ENCODE measurements at regions not wholly inside any gene's neighbourhood (a gene's known extent, or its start where the extent isn't known, plus 50 kb on each side); places are given as distances from the start of the nearest gene placed in this dataset.

DNA sequence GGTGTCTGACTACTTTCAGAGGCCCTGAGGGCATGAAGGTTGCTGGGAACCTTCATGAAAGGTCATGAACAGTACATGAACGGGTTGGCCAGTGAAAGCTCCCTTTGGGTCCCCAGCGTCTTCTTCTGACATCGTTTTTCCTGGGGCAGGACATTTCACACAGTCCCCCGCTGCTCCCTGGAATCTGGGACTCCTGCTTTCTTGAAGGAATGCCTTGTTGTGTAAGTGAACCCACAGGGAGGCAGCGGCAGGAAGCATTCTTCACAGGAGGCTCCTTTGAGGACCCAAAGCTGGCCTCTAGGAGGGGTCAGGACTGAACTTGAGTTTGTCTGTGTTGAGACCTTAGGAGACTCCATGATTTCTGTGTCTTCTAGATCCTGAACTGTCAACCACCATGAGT lies 144.3 kb downstream of the KCNE4 start:
- BruUV-seq (replicated peaks): no TSS peak
- H3K9me1 ChIP-seq (ENCODE audit: insufficient read depth, low read length): no peaks in the 10 kb centered on the region
- no peak for DNase-seq
- no peak overlapping the region for H4K8ac ChIP-seq (ENCODE audit: low read depth in 2 of 2, low read length in 2 of 2)
- no peaks in the 10 kb centered on the region for H3K36me3 ChIP-seq (ENCODE audit: control insufficient read depth, insufficient read depth, low read length)
- no peaks in the 10 kb centered on the region for H4K20me1 ChIP-seq (ENCODE audit: insufficient read depth, low read length)
- WGBS, 2 experiments (ENCODE audit: extremely low coverage in 2 of 2, insufficient read length in 1 of 2): 0% methylated on average over 1 of the region's 5 CpGs; no CpG with 5 or more reads in 1 of the 2 experiments
- no peak overlapping the region for H4K5ac ChIP-seq (ENCODE audit: low read depth, low read length)
- dilution Hi-C loops (cut with HindIII; ENCODE audit: low sequenced_read_pairs, unreplicated experiment) (no loop called here), intact Hi-C loops (cut with micrococcal nuclease) (no loop called here), in situ Hi-C loops (cut with MboI; ENCODE audit: low sequenced_read_pairs) (no loop called here)
- no peak overlapping the region for H3K23ac ChIP-seq (ENCODE audit: low read depth, low read length)
- TF ChIP-seq NFE2L2 (IDR thresholded peaks at IDR 0.05; ENCODE audit: low read depth, low read length): no peak
- no peak for TF ChIP-seq RAD21 (IDR thresholded peaks at IDR 0.05; ENCODE audit: low read length)
- no peak for TF ChIP-seq FOS (IDR thresholded peaks at IDR 0.05; ENCODE audit: low read depth, low read length)
- TF ChIP-seq MAZ (IDR thresholded peaks at IDR 0.05; ENCODE audit: borderline replicate concordance, low read depth, low read length): no peak
- TF ChIP-seq BHLHE40 (IDR thresholded peaks at IDR 0.05; ENCODE audit: low read depth, low read length): no peak
- no peak for TF ChIP-seq POLR2A (IDR thresholded peaks at IDR 0.05; ENCODE audit: low read depth, low read length)
- TF ChIP-seq CEBPB (IDR thresholded peaks at IDR 0.05; ENCODE audit: low read depth, low read length): no peak
- no peak for TF ChIP-seq MXI1 (IDR thresholded peaks at IDR 0.05; ENCODE audit: borderline replicate concordance, low read depth, low read length)
- TF ChIP-seq CHD1 (IDR thresholded peaks at IDR 0.05; ENCODE audit: low read depth, low read length): no peak
- TF ChIP-seq, protein P1, sequence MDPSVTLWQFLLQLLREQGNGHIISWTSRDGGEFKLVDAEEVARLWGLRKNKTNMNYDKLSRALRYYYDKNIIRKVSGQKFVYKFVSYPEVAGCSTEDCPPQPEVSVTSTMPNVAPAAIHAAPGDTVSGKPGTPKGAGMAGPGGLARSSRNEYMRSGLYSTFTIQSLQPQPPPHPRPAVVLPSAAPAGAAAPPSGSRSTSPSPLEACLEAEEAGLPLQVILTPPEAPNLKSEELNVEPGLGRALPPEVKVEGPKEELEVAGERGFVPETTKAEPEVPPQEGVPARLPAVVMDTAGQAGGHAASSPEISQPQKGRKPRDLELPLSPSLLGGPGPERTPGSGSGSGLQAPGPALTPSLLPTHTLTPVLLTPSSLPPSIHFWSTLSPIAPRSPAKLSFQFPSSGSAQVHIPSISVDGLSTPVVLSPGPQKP (IDR thresholded peaks at IDR 0.05; ENCODE audit: borderline replicate concordance, low read depth, low read length): no peak
- TF ChIP-seq, protein P2, sequence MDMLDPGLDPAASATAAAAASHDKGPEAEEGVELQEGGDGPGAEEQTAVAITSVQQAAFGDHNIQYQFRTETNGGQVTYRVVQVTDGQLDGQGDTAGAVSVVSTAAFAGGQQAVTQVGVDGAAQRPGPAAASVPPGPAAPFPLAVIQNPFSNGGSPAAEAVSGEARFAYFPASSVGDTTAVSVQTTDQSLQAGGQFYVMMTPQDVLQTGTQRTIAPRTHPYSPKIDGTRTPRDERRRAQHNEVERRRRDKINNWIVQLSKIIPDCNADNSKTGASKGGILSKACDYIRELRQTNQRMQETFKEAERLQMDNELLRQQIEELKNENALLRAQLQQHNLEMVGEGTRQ (IDR thresholded peaks at IDR 0.05; ENCODE audit: low read depth, low read length): no peak
- TF ChIP-seq, protein P3, sequence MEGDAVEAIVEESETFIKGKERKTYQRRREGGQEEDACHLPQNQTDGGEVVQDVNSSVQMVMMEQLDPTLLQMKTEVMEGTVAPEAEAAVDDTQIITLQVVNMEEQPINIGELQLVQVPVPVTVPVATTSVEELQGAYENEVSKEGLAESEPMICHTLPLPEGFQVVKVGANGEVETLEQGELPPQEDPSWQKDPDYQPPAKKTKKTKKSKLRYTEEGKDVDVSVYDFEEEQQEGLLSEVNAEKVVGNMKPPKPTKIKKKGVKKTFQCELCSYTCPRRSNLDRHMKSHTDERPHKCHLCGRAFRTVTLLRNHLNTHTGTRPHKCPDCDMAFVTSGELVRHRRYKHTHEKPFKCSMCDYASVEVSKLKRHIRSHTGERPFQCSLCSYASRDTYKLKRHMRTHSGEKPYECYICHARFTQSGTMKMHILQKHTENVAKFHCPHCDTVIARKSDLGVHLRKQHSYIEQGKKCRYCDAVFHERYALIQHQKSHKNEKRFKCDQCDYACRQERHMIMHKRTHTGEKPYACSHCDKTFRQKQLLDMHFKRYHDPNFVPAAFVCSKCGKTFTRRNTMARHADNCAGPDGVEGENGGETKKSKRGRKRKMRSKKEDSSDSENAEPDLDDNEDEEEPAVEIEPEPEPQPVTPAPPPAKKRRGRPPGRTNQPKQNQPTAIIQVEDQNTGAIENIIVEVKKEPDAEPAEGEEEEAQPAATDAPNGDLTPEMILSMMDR (conservative IDR thresholded peaks at IDR 0.05; ENCODE audit: low read depth, low read length): no peak
- no peak for TF ChIP-seq RCOR1 (IDR thresholded peaks at IDR 0.05; ENCODE audit: insufficient replicate concordance, low read length)
- no peak for TF ChIP-seq SMC3 (IDR thresholded peaks at IDR 0.05; ENCODE audit: low read depth, low read length)
- H3K9ac ChIP-seq (ENCODE audit: low read depth, low read length): no peak overlapping the region
- ChIA-PET CTCF (no interaction called here), POLR2A (ENCODE audit: unreplicated experiment) (no interaction called here)
- no peak overlapping the region for H4K91ac ChIP-seq (ENCODE audit: insufficient read depth, low read depth, low read length)
- H3K4me2 ChIP-seq (ENCODE audit: low read depth, low read length): no peak overlapping the region
- H3K79me1 ChIP-seq (ENCODE audit: low read depth in 1 of 2, low read length in 2 of 2): no peaks in the 10 kb centered on the region
- no peak overlapping the region for H2BK120ac ChIP-seq (ENCODE audit: low read depth, low read length)
- ATAC-seq (ENCODE audit: low read depth): no peak
- H3K9me3 ChIP-seq (ENCODE audit: control insufficient read depth, insufficient read depth, low read length): no peaks in the 10 kb centered on the region
- no peak overlapping the region for H3K4me3 ChIP-seq (ENCODE audit: insufficient read depth, low read depth, low read length)
- H3K56ac ChIP-seq (ENCODE audit: extremely low read depth, insufficient read depth, low read length): no peak overlapping the region
- H3K4me1 ChIP-seq (ENCODE audit: control insufficient read depth, insufficient read depth, low read length): no peaks in the 10 kb centered on the region
- no peak overlapping the region for H2BK5ac ChIP-seq (ENCODE audit: low read depth, low read length, poor library complexity, severe bottlenecking)
- no peak overlapping the region for H2AFZ ChIP-seq (replicated peaks; ENCODE audit: low read length, poor library complexity)
- H2AK5ac ChIP-seq (ENCODE audit: low read depth, low read length): no peak overlapping the region
- no peak overlapping the region for H3K18ac ChIP-seq (ENCODE audit: low read depth, low read length)
- no peak overlapping the region for H3K27ac ChIP-seq (ENCODE audit: insufficient read depth, low read length)
- H3K27me3 ChIP-seq (ENCODE audit: control insufficient read depth, insufficient read depth, low read length): no peaks in the 10 kb centered on the region
- no peak overlapping the region for H3K4ac ChIP-seq (ENCODE audit: low read depth, low read length)
- H2AK9ac ChIP-seq (replicated peaks; ENCODE audit: low read depth, low read length, poor library complexity): no peak overlapping the region
- no peak overlapping the region for H2BK15ac ChIP-seq (ENCODE audit: low read depth, low read length)
- no peak overlapping the region for H3K14ac ChIP-seq (replicated peaks; ENCODE audit: low read depth, low read length)
- no peak overlapping the region for H2BK20ac ChIP-seq (ENCODE audit: low read depth, low read length)

Measured in IMR-90 (cell line).